ENCODE measurements at regions not wholly inside any gene's neighbourhood (a gene's known extent, or its start where the extent isn't known, plus 50 kb on each side); places are given as distances from the start of the nearest gene placed in this dataset.

GRCh38 chr16:52647588-52647987 lies 100.6 kb upstream of the TOX3 start:
- DNase-seq: no peak
- Mint-ChIP-seq H3K27me3 (peaks cover 4% of the 10 kb centered on the region), H3K36me3 (no peaks in the 10 kb centered on the region), H3K27ac (no peak overlapping the region), H3K9me3 (peaks cover 3% of the 10 kb centered on the region), H3K4me1 (no peaks in the 10 kb centered on the region), H3K4me3 (no peak overlapping the region)

DNA sequence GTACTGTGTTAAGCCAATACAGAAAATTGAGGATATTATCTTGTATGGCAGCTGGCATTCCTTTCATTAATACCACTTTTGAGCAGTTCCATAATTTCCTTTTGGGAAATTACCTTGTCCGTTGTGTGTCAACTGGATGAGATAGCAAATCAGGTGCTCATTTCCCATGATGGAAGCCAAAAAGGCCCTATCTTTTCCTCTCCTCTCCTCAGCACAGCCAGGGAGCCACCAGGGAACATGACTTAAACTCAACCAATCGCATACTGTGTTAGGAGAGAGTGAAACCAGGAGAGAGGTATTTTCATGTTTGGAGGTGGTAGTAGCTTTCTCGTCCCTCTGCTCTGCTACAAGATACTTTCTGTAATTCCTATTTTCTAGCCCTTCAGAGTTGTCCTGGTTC lies 96.1 kb upstream of the TOX3 start:
- Mint-ChIP-seq H3K36me3 (no peaks in the 10 kb centered on the region), H3K9me3 (peaks cover 3% of the 10 kb centered on the region), H3K4me1 (no peaks in the 10 kb centered on the region), H3K27ac (no peak overlapping the region), H3K4me3 (no peak overlapping the region), H3K27me3 (peaks cover 4% of the 10 kb centered on the region)
- no peak for DNase-seq

DNA sequence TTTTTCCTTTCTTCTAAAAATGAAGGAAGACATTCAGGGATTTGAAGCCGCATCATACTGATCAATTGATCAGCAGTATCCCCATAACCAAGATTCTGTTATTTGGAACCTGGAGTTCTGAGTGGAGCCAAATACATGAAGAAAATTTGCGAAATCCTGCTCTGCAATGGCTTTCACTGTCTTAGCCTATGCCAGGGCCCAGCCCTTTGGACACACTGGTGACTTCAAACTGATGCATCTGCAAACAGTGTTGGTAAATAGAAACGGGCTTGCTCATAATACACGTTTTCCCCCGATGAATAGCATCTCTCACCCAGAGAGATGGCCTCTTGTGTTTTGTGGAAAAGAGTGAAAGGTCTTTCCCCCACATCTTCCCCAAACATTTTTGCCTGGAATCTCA lies 87.6 kb upstream of the TOX3 start:
- Mint-ChIP-seq H3K27ac (no peak overlapping the region), H3K9me3 (peaks cover 5% of the 10 kb centered on the region), H3K4me1 (no peaks in the 10 kb centered on the region), H3K27me3 (no peaks in the 10 kb centered on the region), H3K36me3 (no peaks in the 10 kb centered on the region), H3K4me3 (no peak overlapping the region)
- DNase-seq: no peak

DNA sequence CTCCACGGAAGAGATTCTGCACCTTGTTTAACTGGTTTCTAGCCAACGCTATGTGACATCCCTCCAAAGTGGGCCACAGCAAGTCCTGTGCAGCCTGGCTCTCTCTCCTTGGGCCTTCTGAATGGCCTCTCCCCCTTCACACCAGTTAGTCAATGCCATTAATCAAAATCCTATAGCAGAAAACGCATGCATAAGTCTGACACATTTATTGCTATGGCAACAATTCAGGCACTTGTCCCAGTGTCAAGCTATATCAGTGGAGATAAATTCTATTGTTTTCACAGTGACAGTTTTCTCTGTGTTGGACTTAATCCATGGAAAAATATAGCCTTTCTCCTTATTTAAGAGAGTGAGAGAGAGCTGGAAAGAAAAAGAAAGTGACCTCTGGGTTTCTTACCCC lies 87.2 kb upstream of the TOX3 start:
- no peaks in the 10 kb centered on the region for H3K27me3 Mint-ChIP-seq
- no peak for DNase-seq
- no peak overlapping the region for H3K4me3 Mint-ChIP-seq
- no peaks in the 10 kb centered on the region for H3K4me1 Mint-ChIP-seq
- no peaks in the 10 kb centered on the region for H3K36me3 Mint-ChIP-seq
- H3K9me3 Mint-ChIP-seq: peaks cover 5% of the 10 kb centered on the region
- no peak overlapping the region for H3K27ac Mint-ChIP-seq

DNA sequence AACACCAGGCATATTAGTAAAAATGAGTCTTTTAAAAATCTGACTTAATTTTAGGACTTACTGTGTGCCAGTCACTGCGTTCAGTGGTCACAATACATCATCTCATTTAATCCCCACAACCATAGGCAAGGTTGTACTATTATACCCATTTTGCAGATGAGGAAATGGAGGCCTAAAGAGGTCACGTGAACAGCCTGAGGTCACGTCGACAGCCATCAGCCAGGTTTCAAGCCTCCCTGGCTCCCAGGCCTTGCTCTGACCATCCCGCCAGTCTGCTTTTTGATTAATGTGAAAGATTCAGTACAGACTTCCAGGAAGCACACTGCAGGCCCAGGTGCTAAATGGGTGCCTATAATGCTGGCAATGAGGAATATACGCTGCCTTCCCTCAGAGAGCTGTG lies 86.3 kb upstream of the TOX3 start:
- Mint-ChIP-seq H3K4me3 (no peak overlapping the region), H3K27ac (no peak overlapping the region), H3K27me3 (no peaks in the 10 kb centered on the region), H3K9me3 (peaks cover 5% of the 10 kb centered on the region), H3K36me3 (no peaks in the 10 kb centered on the region), H3K4me1 (no peaks in the 10 kb centered on the region)
- DNase-seq: no peak

- H3K4me3 Mint-ChIP-seq: no peak overlapping the region
- no peak overlapping the region for H3K27ac Mint-ChIP-seq
- DNase-seq: no peak
- no peaks in the 10 kb centered on the region for H3K4me1 Mint-ChIP-seq
- H3K36me3 Mint-ChIP-seq: no peaks in the 10 kb centered on the region
- no peaks in the 10 kb centered on the region for H3K27me3 Mint-ChIP-seq
- H3K9me3 Mint-ChIP-seq: peaks cover 5% of the 10 kb centered on the region
Measured at GRCh38 chr16:52631711-52632110, 84.8 kb upstream of the TOX3 start.

GRCh38 chr16:52630711-52631110 lies 83.8 kb upstream of the TOX3 start:
- DNase-seq: no peak
- H3K27ac Mint-ChIP-seq: no peak overlapping the region
- H3K4me1 Mint-ChIP-seq: no peaks in the 10 kb centered on the region
- H3K27me3 Mint-ChIP-seq: no peaks in the 10 kb centered on the region
- no peaks in the 10 kb centered on the region for H3K36me3 Mint-ChIP-seq
- no peak overlapping the region for H3K4me3 Mint-ChIP-seq
- H3K9me3 Mint-ChIP-seq: peaks cover 3% of the 10 kb centered on the region

DNA sequence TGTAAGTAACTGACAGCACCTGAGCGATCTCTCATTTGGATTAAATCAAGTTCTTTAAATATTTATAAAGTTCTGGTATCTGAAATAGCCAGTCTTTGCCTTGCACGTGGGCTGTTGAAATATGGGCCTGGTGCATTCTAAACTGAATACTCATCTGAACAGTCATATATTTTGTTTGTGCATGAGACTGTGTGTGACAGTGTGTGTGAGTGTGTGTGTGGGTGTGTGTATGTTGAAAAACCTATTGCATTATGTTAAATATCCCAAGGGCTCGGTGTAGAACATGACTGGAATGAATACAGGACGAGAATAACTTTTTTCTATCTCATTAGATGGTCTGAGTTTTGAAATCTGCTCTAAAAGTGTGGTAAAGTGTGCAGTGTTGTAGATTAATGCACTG lies 82.4 kb upstream of the TOX3 start:
- no peaks in the 10 kb centered on the region for H3K36me3 Mint-ChIP-seq
- H3K27ac Mint-ChIP-seq: no peak overlapping the region
- no peaks in the 10 kb centered on the region for H3K4me1 Mint-ChIP-seq
- H3K27me3 Mint-ChIP-seq: no peaks in the 10 kb centered on the region
- no peak overlapping the region for H3K4me3 Mint-ChIP-seq
- H3K9me3 Mint-ChIP-seq: peaks cover 1% of the 10 kb centered on the region
- no peak for DNase-seq

- H3K9me3 Mint-ChIP-seq: no peaks in the 10 kb centered on the region
- H3K4me1 Mint-ChIP-seq: no peaks in the 10 kb centered on the region
- H3K36me3 Mint-ChIP-seq: no peaks in the 10 kb centered on the region
- H3K27ac Mint-ChIP-seq: no peak overlapping the region
- no peak overlapping the region for H3K4me3 Mint-ChIP-seq
- DNase-seq: no peak
- H3K27me3 Mint-ChIP-seq: no peaks in the 10 kb centered on the region
Measured at GRCh38 chr16:52624891-52625290, 77.9 kb upstream of the TOX3 start.

GRCh38 chr16:52621651-52622050 lies 74.7 kb upstream of the TOX3 start:
- Mint-ChIP-seq H3K9me3 (no peaks in the 10 kb centered on the region), H3K4me3 (no peak overlapping the region), H3K36me3 (no peaks in the 10 kb centered on the region), H3K27ac (no peak overlapping the region), H3K4me1 (no peaks in the 10 kb centered on the region), H3K27me3 (no peaks in the 10 kb centered on the region)
- no peak for DNase-seq

GRCh38 chr16:52618753-52619497 lies 72.0 kb upstream of the TOX3 start:
- Mint-ChIP-seq H3K4me3 (no peak overlapping the region), H3K9me3 (no peaks in the 10 kb centered on the region), H3K27me3 (no peaks in the 10 kb centered on the region), H3K4me1 (no peaks in the 10 kb centered on the region), H3K36me3 (no peaks in the 10 kb centered on the region), H3K27ac (no peak overlapping the region)
- no peak for DNase-seq

- no peaks in the 10 kb centered on the region for H3K4me1 Mint-ChIP-seq
- no peaks in the 10 kb centered on the region for H3K27me3 Mint-ChIP-seq
- H3K4me3 Mint-ChIP-seq: no peak overlapping the region
- H3K9me3 Mint-ChIP-seq: peaks cover 3% of the 10 kb centered on the region
- DNase-seq: no peak
- H3K27ac Mint-ChIP-seq: no peak overlapping the region
- H3K36me3 Mint-ChIP-seq: no peaks in the 10 kb centered on the region
Measured at GRCh38 chr16:52617591-52617990, 70.6 kb upstream of the TOX3 start.

DNA sequence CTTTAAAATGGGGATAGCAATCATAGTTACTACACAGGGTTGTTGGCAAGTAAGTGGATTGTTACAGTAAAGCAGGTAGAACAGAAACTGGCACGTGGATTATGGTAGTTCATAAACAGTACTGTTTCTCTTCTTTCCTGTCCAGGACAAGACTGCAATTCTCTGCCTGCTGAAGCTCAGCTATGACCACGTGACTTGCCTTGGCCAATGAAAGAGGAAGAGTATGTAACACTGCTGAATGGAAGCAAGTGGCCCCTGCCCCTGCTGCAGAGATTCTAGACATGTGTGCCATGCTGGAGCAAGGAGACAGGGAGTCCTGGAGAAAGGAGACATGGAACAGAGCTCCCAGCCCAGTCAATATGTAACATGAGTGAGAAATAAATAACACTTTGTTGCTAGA lies 66.6 kb upstream of the TOX3 start:
- no peak overlapping the region for H3K27ac Mint-ChIP-seq
- H3K4me3 Mint-ChIP-seq: no peak overlapping the region
- no peaks in the 10 kb centered on the region for H3K27me3 Mint-ChIP-seq
- peaks cover 7% of the 10 kb centered on the region for H3K9me3 Mint-ChIP-seq
- no peaks in the 10 kb centered on the region for H3K4me1 Mint-ChIP-seq
- H3K36me3 Mint-ChIP-seq: no peaks in the 10 kb centered on the region
- DNase-seq: no peak

GRCh38 chr16:52611817-52612673 lies 65.1 kb upstream of the TOX3 start:
- no peak for DNase-seq
- H3K4me3 Mint-ChIP-seq: no peak overlapping the region
- no peaks in the 10 kb centered on the region for H3K27me3 Mint-ChIP-seq
- H3K4me1 Mint-ChIP-seq: no peaks in the 10 kb centered on the region
- H3K27ac Mint-ChIP-seq: no peak overlapping the region
- H3K36me3 Mint-ChIP-seq: no peaks in the 10 kb centered on the region
- H3K9me3 Mint-ChIP-seq: peaks cover 7% of the 10 kb centered on the region

GRCh38 chr16:52603015-52603414 lies 56.1 kb upstream of the TOX3 start:
- Mint-ChIP-seq H3K36me3 (no peaks in the 10 kb centered on the region), H3K9me3 (peaks cover 1% of the 10 kb centered on the region), H3K27me3 (no peaks in the 10 kb centered on the region), H3K27ac (no peak overlapping the region), H3K4me3 (no peak overlapping the region), H3K4me1 (no peaks in the 10 kb centered on the region)
- DNase-seq: no peak
